DND-41 (cell line): ENCODE measurements at regions not wholly inside any gene's neighbourhood (a gene's known extent, or its start where the extent isn't known, plus 50 kb on each side); places are given as distances from the start of the nearest gene placed in this dataset.

Experiments used
- ATAC-seq: fragments of 200-7000 bp; cut with Tn5 transposase; 3 replicates; pipeline ENCODE4 v1.9.1; 2021; ENCODE audit warnings: low read depth; ENCODE audit not compliant: insufficient read depth
- DNase-seq: peaks from one replicate; pipeline ENCODE4 v3.0.0-alpha.2; 2020
- H2AFZ ChIP-seq: 2 replicates; pipeline ENCODE4 v1.6.0; 2012; ENCODE audit warnings: low read depth, low read length
- H3K27ac ChIP-seq: 2 replicates; pipeline ENCODE4 v1.5.1; 2012; ENCODE audit warnings: low read length, inconsistent platforms
- H3K27me3 ChIP-seq: fragments of 200-600 bp; sonication (generic); 2 replicates; pipeline ENCODE4 v1.6.0; 2012; ENCODE audit warnings: low read length, mild to moderate bottlenecking, inconsistent platforms; ENCODE audit not compliant: insufficient read depth, poor library complexity
- H3K36me3 ChIP-seq: 2 replicates; pipeline ENCODE4 v1.5.1; 2012; ENCODE audit warnings: low read length, inconsistent platforms; ENCODE audit not compliant: insufficient read depth
- H3K4me1 ChIP-seq: 2 replicates; pipeline ENCODE4 v1.5.1; 2012; ENCODE audit warnings: mild to moderate bottlenecking, low read length; ENCODE audit not compliant: insufficient read depth
- H3K4me2 ChIP-seq: 2 replicates; pipeline ENCODE4 v1.6.0; 2012; ENCODE audit warnings: mild to moderate bottlenecking, moderate library complexity, low read length, inconsistent platforms; ENCODE audit not compliant: insufficient read depth
- H3K4me3 ChIP-seq, 2 experiments: fragments of 200-600 bp in 1 of 2; shearing (Covaris generic) in 1 of 2; 2 replicates each; pipeline ENCODE4 v1.5.1; 2012 to 2016; ENCODE audit warnings: inconsistent platforms in 2 of 2, low read length in 2 of 2, mild to moderate bottlenecking in 2 of 2, low read depth in 1 of 2, moderate library complexity in 1 of 2
- H3K79me2 ChIP-seq: 2 replicates; pipeline ENCODE4 v1.6.0; 2012; ENCODE audit warnings: low read length, inconsistent platforms; ENCODE audit not compliant: insufficient read depth
- H3K9ac ChIP-seq: 2 replicates; pipeline ENCODE4 v1.6.0; 2012; ENCODE audit warnings: low read depth, mild to moderate bottlenecking, inconsistent platforms, low read length, moderate library complexity
- H3K9me3 ChIP-seq: 2 replicates; pipeline ENCODE4 v1.5.1; 2012; ENCODE audit warnings: low read length, moderate library complexity, mild to moderate bottlenecking, inconsistent platforms; ENCODE audit not compliant: insufficient read depth, severe bottlenecking
- H4K20me1 ChIP-seq: 2 replicates; pipeline ENCODE4 v1.6.0; 2012; ENCODE audit warnings: low read length; ENCODE audit not compliant: insufficient read depth
- EZH2 ChIP-seq: IDR thresholded peaks from 3 replicates; pipeline ENCODE4 v1.6.1; 2012; ENCODE audit warnings: borderline replicate concordance, low read depth, mild to moderate bottlenecking, moderate library complexity, low read length, inconsistent platforms; ENCODE audit not compliant: severe bottlenecking
- TF ChIP-seq, protein P1 (sequence below): IDR thresholded peaks from 2 replicates; pipeline ENCODE4 v1.5.1; 2012; ENCODE audit warnings: borderline replicate concordance, low read length, moderate library complexity, mild to moderate bottlenecking; ENCODE audit not compliant: poor library complexity, severe bottlenecking; ENCODE audit errors: extremely low read depth

DNA sequence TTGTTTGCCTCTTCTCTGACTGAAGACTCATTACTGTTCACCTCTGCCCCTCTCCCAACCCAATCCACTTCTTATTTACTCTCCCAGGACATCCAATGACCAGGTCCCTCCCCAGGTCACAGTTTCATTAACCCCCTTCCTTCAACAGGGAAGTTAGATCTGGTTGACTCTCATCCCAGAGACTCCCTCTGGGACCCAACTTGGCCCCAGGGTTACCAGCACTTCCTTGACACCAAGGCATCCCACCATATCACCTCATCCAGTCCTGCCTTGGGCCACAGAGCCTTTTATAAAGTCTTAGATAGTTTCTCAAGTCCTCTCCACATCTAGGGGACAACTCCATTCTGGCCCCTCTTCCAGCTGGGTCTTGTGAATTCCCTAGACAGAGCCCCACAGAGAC lies 470.6 kb upstream of the TSHZ3 start:
- no peak overlapping the region for H3K4me3 ChIP-seq
- ATAC-seq (no peak), DNase-seq (no peak)
- H4K20me1 ChIP-seq, result no peaks in the 10 kb centered on the region
- H3K9me3 ChIP-seq, result no peaks in the 10 kb centered on the region
- no peak for TF ChIP-seq EZH2
- TF ChIP-seq, protein P1, sequence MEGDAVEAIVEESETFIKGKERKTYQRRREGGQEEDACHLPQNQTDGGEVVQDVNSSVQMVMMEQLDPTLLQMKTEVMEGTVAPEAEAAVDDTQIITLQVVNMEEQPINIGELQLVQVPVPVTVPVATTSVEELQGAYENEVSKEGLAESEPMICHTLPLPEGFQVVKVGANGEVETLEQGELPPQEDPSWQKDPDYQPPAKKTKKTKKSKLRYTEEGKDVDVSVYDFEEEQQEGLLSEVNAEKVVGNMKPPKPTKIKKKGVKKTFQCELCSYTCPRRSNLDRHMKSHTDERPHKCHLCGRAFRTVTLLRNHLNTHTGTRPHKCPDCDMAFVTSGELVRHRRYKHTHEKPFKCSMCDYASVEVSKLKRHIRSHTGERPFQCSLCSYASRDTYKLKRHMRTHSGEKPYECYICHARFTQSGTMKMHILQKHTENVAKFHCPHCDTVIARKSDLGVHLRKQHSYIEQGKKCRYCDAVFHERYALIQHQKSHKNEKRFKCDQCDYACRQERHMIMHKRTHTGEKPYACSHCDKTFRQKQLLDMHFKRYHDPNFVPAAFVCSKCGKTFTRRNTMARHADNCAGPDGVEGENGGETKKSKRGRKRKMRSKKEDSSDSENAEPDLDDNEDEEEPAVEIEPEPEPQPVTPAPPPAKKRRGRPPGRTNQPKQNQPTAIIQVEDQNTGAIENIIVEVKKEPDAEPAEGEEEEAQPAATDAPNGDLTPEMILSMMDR, result no peak
- H3K79me2 ChIP-seq, result no peaks in the 10 kb centered on the region
- H2AFZ ChIP-seq, result no peak overlapping the region
- no peak overlapping the region for H3K27ac ChIP-seq
- no peaks in the 10 kb centered on the region for H3K36me3 ChIP-seq
- no peaks in the 10 kb centered on the region for H3K4me1 ChIP-seq
- H3K4me2 ChIP-seq, result no peak overlapping the region
- no peak overlapping the region for H3K9ac ChIP-seq
- no peaks in the 10 kb centered on the region for H3K27me3 ChIP-seq

DNA sequence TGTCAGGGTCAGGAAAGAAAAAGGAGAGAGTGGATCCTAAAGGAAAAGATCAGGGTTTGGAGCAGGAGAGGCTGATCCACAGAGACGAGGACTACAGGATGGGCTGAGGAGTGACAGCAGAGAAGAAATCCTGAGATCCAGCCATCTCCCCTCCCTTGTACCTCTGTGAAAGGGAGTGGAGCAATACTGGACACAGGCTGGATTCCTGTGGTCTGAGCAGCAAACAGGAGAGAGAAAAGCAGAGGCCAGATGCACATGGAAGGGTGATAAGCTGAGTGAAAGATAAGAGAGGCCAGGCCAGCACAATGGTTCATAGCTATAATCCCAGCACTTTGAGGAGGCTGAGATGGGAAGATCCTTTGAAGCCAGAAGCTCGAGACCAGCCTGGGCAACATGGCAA lies 472.1 kb upstream of the TSHZ3 start:
- Histone ChIP-seq H3K4me2 (no peak overlapping the region), H3K79me2 (no peaks in the 10 kb centered on the region), H3K9ac (no peak overlapping the region), H3K27ac (no peak overlapping the region), H3K4me3 (no peak overlapping the region), H3K4me1 (no peaks in the 10 kb centered on the region), H3K9me3 (no peaks in the 10 kb centered on the region), H4K20me1 (no peaks in the 10 kb centered on the region), H2AFZ (no peak overlapping the region), H3K27me3 (no peaks in the 10 kb centered on the region), H3K36me3 (no peaks in the 10 kb centered on the region)
- TF ChIP-seq EZH2, result no peak
- TF ChIP-seq, protein P1, result no peak
- no peak for ATAC-seq
- DNase-seq, result no peak

DNA sequence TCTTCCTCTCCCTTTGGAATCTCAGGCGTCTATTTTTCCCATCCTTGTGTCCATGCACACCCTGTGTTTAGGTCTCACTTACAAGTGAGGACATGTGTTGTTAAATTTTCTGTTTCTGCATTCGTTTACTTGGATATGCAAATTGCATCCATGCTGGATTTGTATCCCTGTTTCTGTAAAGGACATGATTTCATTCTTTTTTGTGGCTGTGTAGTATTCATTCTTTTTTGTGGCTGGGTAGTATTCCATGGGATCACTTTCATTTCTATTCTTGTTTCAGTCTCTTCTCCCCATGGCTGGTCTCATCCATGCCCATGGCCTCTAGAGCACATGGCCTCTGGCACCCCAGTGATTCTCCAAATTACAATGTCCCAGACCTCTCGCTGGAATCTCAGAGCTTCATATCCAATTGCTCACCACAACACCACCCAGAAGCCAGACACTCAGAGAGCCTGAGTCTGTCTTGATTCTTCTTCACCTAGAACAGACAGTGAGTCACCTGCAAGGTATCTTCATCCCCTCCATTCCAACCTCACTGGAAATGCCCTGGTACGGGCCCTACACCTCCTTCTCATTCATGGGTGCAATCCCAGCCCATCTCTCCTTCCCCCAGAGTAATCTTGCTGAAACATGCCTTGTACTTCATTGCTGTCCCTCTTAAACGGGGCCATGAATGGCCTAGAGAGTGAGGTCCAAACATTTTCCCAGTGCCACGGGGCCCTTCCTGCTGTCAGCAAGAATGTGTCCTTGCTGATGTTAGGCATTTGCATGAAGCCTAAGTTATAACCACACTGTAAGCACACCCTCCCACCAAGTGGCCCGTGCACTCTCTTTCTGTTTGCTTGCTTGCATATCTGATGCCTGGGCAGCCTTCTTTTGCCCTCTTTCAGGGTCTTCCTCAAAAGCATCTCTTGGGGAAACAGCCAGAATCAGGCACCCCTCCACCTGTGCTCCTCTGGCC lies 476.2 kb upstream of the TSHZ3 start:
- no peak overlapping the region for H3K4me3 ChIP-seq
- H3K27me3 ChIP-seq, result no peaks in the 10 kb centered on the region
- H3K27ac ChIP-seq, result no peak overlapping the region
- no peak overlapping the region for H3K4me2 ChIP-seq
- no peak overlapping the region for H2AFZ ChIP-seq
- no peak overlapping the region for H3K9ac ChIP-seq
- no peaks in the 10 kb centered on the region for H3K79me2 ChIP-seq
- no peaks in the 10 kb centered on the region for H3K9me3 ChIP-seq
- H3K36me3 ChIP-seq, result no peaks in the 10 kb centered on the region
- no peak for ATAC-seq
- H3K4me1 ChIP-seq, result no peaks in the 10 kb centered on the region
- DNase-seq, result no peak
- no peak for TF ChIP-seq EZH2
- TF ChIP-seq, protein P1, result no peak
- H4K20me1 ChIP-seq, result no peaks in the 10 kb centered on the region
